HG03354 (cell line): ENCODE measurements at regions not wholly inside any gene's neighbourhood (a gene's known extent, or its start where the extent isn't known, plus 50 kb on each side); places are given as distances from the start of the nearest gene placed in this dataset.
"Not testable (repeated sequence)": the region's sequence is repeated elsewhere in the genome, so short reads cannot be mapped to it uniquely, and the experiment has no call there.

Experiments used
- ATAC-seq: cut with Tn5 transposase; IDR thresholded peaks from one replicate; pipeline ENCODE4 v1.9.1; 2021; ENCODE audit warnings: mild to moderate bottlenecking; ENCODE audit not compliant: unreplicated experiment, poor library complexity, severe bottlenecking

DNA sequence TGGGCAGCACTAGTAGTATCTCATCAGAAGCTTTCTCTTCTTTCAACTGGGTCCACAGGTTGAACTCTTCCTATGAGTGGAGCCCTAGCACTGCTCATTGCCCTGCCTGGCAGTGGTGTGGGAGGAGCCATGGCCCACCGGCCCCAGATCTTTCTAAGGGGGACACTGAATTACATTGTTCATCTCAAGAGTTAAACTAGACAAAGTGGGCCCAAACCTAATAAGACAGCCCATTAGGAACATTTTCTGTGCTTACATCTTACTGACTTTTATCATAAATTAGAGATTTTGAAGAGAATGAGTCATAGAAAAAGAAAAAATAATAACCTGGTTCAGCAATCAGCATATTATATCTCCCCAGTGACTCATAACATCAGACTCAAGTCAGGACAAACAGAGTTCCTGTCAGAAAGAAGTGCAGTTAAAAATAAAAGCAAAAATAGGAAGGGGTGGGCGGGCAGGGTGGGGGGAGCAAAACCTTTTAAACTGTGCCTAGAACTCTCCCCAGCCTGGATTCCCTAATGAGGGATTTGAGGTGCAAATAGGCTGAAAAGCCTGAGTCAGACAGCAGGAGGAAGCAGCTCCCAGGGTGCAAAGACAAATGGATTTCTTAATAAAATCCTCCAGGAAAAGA, 161.6 kb upstream of the TRIB2 start:
- ATAC-seq = no peak

DNA sequence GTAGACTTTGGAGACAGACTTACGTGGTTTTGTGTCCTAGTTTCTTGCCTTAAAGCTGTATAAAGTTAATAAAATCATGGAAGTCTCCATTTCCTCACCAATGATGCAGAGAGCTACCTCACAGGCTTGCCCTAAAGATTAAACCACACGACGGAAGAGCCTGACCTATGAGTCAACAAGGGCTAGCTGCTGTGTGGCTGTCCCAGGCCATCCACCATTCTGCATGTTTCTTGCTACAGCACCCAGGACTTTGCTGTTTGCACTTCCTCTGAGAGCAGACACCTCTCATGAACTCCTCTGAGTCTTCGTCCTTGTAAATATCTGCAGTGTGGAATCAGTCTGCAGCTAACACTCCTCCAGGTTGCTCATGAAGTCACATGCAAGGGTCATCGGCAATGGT, 160.0 kb upstream of the TRIB2 start:
- no peak for ATAC-seq

DNA sequence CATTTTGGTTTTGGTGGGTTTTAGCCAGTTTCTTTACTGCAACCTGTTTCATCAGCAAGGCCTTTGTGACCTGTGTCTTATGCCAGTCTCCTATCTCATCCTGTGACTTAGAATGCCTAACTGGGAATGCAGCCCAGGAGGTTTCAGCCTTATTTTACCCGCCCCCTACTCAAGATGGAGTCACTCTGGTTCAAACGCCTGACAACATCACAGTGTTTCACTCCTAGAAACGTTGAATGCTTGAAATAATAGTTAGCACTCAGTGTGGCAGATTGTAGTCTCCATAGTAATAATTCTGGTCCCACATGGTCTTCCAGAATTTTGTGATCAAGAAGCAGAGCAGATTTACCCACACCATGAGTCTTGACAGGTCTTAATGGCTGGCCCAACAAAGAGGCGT, 159.0 kb upstream of the TRIB2 start:
- ATAC-seq = no peak

DNA sequence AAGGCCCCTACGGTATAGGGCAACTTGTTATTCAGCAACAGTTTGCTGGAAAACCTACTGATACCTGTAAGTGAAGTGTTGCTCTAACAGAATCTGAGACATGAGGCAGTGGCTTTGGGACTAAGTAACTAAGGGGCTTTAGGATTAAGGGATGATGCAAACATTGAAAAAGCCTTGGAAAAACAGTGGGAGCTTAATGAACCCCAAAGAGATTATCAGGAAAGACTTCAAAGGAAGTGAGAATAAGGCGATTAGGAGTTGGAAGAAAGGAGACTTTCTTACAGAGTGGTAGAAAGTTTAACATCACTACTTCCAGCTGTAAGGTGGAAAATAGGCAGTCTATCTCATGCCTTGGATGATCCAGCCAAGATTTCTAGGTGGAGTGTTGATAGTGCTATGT, 158.2 kb upstream of the TRIB2 start:
- no peak for ATAC-seq

DNA sequence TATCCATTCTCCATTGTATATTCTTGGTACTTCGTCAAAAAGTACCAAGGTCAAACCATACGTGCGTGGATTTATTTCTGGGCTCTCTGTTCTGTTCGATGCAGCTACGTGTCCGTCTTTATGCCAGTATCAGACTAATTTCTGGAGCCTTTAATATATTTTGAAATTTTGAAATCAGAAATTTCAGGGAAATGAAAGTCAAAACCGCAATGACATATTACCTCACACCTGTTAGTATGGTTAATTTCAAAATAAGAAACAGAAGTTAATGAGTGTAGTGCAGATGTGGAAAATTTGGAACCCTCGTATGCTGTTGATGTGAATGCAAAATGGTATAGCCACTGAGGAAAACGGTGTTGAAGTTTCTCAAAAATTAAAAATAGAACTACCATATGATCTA, 156.1 kb upstream of the TRIB2 start:
- ATAC-seq = no peak

DNA sequence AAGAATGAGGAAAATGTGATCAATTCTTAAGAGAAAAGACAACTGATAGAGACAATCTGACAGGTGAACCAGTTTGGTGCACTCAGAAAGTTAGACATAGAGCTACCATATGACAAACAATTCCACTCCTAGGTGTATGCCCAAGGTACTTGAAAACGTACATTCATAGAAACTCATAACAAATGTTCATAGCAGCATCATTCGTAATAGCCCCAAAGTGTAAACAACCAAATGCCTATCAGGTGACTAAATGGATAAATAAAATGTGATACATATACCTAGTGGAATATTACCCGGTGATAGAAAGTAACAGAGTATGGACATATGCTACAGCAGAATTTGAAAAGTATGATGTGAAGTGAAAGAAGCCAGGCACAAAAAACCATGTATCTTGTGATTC, 149.3 kb upstream of the TRIB2 start:
- ATAC-seq = no peak

DNA sequence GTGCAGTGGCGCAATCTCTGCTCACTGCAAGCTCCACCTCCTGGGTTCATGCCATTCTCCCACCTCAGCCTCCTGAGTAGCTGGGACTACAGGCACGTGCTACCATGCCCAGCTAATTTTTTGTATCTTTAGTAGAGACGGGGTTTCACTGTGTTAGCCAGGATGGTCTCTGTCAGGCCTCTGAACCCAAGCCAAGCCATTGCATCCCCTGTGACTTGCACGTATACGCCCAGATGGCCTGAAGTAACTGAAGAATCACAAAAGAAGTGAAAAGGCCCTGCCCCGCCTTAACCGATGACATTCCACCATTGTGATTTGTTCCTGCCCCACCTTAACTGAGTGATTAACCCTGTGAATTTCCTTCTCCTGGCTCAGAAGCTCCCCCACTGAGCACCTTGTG, 147.2 kb upstream of the TRIB2 start:
- ATAC-seq = not testable (repeated sequence)

DNA sequence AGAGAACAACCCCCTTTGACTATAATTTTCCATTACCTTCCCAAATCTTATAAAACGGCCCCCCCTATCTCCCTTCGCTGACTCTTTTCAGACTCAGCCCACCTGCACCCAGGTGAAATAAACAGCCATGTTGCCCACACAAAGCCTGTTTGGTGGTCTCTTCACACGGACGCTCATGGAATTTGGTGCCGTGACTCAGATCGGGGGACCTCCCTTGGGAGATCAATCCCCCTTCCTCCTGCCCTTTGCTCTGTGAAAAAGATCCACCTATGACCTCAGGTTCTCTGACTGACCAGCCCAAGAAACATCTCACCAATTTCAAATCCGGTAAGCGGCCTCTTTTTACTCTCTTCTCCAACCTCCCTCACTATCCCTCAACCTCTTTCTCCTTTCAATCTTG, 146.8 kb upstream of the TRIB2 start:
- not testable (repeated sequence) for ATAC-seq

DNA sequence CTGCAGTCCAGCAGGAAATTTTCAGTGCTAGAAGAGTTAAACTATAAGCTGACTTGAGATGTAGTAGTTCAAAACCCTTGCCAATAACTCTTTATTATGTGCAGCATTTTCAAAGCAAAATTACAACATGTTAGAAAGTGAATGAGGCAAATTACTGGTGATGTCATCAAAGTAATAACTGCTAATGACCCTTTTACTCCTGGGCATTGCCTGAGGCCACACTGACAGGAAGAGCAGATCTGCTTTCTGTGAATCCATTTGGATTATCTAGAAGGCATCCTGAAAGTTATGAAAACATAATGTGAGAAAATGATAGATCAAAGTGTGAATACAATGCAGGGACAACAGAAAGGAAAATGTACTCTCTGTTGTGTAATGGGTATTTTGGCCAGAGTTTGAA, 139.6 kb upstream of the TRIB2 start:
- ATAC-seq = no peak

DNA sequence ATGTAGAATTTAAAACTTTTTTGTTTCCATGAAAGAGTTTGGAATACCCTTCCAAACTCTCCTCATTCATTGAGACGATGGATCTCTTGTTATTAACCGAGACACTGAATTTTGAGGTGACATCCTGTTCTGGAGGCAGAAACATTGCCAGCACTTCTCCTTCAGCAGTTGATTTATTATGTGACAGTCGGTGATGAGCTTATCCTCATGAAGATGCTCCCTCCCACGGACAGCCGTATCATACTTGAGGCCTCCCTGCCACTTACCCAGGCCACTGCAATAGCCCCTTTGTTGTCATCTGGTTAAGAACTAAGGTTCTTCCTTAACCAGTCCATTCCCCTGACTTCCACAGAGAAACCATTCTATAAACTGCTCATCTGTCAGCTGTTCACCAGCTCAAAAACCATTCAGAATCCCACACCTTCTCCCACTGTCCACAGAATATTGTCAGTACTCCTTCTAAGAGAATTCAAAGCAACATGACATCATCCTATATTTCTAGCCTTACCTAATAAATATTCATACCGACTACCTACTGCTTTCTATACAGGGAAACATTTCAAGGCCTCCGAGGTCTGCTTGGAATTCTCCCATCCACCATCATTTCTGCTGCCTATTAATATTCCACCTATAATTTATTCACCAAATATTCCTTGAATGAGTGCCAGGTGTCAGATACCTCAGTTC, 139.0 kb upstream of the TRIB2 start:
- ATAC-seq = no peak

DNA sequence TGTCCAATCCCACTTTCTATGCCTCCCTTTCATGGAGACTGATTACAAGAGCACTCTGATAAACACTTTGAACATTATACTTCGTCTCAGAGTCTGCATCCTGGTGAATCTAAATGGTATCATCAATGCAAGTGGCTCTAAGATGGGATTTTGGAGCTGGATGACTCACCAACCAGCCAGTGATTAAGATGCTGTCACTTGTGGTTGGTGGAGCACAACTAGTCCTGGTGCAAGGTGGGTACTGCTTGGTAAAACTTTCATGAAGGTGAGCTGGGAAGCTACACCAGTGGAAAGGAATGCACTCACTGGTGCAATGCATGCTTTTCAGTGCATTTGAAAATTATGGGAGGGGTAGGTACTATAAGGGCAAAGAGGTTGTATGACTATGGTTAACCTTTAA, 137.7 kb upstream of the TRIB2 start:
- ATAC-seq = no peak

DNA sequence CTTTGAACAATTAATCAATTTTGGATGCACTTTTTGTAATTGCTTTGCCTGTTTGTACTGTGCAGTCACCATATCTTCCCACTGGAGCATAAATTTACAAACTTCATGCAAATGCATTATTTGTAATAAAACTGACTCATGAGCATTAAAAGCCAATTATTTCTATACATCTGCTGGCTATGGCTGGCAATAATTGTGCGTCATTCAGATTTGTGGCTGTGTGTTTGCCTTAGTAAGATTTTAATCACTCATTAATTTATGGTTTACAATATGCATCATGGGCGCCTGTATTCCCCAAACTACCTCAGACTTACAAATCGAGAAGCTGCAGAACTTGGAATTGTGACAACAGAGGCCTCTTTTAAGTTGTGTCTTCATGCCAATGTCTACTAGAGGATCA, 132.4 kb upstream of the TRIB2 start:
- ATAC-seq = no peak

DNA sequence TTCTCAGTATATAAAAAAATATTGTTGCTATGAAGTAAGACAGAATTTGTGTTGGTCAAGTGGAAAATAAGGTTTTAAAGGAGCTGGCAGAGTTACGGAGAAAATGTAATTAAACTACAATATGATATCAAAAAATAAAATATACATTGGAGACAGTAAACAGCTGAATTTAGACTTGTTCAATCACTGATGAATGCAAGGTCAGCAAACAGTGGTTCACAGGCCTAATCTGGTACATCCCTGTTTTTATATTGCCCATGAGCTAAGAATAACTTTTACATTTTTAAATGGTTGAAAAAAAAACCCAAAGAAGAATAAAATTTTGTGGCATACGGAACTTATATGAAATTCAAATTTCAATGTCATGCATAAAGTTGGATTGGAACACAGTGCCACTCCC, 131.0 kb upstream of the TRIB2 start:
- ATAC-seq = no peak

DNA sequence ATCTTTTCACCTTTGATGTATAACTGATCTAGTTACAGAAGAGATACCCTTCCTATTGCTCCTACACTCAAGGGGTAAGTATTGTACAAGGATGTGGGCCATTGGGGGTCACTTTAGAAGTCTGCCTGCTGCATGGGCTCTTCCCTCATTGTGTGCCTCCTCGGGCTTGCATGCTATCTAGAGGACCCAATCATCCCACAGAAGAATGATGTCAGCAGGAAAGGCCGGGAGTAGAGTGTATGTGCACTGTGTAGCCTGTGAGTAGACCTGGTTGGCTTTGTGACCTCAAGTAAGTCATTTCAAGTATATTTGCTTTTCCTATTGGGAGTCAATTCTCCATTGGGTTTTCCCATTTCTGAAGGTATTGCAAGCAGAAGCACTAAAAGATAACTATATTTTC, 129.5 kb upstream of the TRIB2 start:
- no peak for ATAC-seq

DNA sequence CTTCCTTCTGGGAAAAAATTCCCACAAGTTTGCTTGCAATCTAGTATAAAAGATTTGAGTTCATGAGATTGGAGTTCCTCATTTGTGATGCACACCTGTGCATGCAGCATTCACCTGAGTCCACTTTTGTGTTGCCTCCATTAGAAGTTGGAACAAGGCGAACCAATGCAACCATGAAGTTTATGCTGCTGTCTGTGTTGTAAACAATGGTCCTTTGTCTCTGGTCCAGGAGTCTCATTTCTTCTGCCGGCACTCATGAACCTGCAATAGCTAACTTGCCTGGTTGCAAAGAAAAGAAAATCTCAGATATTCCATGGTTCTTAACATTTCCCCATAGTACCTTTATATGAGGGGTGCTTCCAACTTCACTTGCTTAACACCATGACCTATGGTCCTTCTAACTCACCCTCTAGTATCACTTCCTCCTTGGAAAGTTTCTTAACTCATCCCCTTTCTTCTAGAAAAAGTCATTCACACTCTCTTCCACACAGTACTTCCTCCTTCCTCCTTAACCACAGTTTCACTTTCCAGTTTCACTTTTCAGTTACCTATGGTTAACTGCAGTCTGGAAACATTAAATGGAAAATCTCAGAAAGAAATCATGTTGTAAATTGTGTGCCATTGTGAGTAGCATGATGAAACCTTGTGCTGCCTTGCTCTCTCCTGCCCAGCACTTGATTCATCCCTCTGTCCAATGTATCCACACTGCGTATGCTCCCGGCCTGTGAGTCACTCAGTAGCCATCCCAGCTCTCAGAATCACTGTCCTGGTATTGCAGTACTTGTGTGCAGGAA, 128.8 kb upstream of the TRIB2 start:
- ATAC-seq = peak; percentile 90

DNA sequence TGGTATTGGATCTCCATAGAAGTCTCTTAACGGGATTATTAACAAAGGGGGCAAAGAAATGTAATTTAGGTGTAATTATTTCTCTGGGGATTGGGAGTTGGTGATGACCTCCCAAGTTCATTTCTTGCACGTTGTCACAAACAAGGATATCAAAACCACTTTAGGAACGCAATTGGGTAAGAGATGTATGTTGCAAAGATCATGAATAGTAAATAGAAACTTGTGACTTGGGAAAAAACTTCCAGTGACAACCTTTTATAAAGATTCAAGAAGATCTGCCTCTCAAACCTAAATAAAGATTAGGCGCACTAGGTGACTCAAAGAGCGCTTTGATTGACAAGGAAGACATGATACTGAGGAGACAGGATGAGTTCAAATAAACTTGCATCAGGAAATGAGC, 127.8 kb upstream of the TRIB2 start:
- no peak for ATAC-seq

DNA sequence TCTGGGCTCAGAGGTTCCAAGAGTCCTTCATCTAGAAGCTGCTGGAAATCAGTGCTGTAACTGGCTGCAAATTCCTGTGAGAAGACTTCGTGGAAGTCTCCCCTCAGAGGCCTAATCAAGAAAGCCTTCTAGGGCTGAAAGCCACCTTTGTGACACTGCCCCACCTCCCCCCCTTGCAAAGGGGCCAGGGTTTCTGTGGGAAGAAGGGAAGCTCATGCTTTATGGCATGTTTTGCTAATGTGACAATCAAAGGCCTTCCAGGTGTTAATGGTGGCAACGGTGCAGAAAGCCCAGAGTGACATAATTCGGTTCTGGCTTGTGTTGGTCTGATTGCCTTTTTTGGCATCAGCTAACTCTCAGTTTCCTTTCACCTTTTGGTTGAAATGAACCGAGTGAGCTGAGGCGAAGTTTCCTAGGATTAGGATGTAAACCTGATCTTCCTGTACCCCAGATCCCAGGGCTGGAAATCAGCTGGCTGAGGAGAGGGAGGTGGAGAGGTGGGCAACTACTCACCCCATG, 126.9 kb upstream of the TRIB2 start:
- ATAC-seq = no peak

DNA sequence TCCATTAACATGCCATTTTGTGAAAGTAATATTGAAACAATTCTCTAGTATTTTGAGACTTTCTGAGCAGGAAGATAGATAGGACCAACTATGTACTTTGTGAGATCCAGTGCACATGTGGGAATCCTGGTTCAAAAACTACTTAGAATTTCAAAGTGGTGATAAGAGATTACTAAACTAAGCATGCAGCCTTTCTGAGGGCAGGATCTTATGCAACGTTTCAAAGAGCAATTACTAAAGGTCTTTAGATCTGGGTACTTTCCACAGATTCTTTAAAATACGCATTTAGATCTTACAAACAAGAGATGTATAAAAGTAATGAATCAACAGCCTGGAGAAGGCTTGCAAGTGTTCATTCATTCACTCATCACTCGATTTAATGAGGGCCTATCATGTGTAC, 124.4 kb upstream of the TRIB2 start:
- ATAC-seq = no peak

DNA sequence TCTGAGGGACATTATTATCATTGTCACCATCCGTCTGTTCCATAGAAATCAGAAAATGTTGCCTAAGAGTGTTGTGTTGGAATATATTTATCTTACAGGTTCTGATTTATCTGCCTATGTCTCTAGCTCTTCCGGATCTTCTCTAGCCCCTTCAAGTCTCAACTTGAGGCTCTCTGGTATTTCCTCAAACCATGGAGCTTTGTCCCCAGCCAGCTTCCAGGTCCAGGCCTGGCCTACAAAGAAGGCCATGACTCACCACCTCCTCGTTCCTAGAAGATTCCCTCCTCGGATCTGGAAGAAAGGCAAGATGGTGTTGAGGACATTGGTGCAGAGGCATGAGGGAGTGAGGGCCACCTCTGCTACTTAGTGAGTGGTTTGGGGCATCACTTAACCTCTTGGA, 122.1 kb upstream of the TRIB2 start:
- no peak for ATAC-seq

DNA sequence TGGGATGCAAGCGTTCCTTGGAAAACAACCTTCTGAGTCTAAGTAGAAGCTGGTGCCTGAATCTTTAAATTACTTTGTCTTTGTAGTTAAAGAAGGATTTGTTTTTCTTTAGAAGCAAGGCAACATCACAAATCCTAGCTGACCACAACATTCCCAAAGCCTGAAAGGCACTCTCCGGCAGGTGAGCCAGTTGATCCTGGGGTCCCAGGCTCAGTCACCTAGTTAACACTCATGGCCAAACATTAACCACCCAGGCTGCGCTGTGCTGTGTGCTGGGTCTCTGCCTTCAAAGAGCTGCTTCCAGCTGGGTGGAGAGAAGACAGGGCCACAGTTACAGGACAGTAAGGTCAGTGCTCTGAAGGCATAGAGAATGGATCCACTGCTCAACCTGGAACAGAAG, 120.0 kb upstream of the TRIB2 start:
- no peak for ATAC-seq

DNA sequence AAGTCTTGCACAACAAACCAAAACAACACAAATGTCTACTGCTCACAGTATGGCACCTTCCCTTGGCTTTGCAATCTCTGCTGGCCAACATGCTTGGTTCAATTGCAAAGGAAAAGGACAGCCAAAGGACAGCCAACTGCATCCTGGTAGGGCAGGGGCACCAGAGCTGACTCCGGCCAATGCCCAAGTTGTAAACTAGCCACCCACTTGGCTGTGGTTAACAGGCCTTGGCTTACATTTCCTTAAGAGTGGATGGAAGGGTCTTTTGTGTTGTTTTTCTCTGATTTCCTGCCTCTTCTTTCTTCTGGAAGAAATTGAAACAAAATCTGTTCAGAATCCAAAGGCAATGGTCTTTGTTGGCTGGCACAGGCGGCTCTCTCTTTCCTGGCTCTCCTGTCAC, 119.1 kb upstream of the TRIB2 start:
- ATAC-seq = no peak
